ENCODE measurements at regions not wholly inside any gene's neighbourhood (a gene's known extent, or its start where the extent isn't known, plus 50 kb on each side); places are given as distances from the start of the nearest gene placed in this dataset.
A peak's percentile ranks its signal among the peaks of the same experiment; 100 is the strongest.

- H3K4me3 ChIP-seq (ENCODE audit: low read depth, low read length), result no peak overlapping the region
- no peaks in the 10 kb centered on the region for H3K27me3 ChIP-seq (ENCODE audit: control insufficient read depth, insufficient read depth, low read length)
- no peak for DNase-seq (ENCODE audit: low read depth)
- TF ChIP-seq, protein P1, sequence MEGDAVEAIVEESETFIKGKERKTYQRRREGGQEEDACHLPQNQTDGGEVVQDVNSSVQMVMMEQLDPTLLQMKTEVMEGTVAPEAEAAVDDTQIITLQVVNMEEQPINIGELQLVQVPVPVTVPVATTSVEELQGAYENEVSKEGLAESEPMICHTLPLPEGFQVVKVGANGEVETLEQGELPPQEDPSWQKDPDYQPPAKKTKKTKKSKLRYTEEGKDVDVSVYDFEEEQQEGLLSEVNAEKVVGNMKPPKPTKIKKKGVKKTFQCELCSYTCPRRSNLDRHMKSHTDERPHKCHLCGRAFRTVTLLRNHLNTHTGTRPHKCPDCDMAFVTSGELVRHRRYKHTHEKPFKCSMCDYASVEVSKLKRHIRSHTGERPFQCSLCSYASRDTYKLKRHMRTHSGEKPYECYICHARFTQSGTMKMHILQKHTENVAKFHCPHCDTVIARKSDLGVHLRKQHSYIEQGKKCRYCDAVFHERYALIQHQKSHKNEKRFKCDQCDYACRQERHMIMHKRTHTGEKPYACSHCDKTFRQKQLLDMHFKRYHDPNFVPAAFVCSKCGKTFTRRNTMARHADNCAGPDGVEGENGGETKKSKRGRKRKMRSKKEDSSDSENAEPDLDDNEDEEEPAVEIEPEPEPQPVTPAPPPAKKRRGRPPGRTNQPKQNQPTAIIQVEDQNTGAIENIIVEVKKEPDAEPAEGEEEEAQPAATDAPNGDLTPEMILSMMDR (IDR thresholded peaks at IDR 0.05; ENCODE audit: insufficient read depth, low read length, severe bottlenecking), result no peak
- H3K36me3 ChIP-seq (ENCODE audit: control insufficient read depth, insufficient read depth, low read length), result no peaks in the 10 kb centered on the region
- FAIRE-seq, result no peak
Measured at GRCh38 chr12:20189767-20190166, 178.6 kb upstream of the PDE3A start.

GRCh38 chr12:20194171-20194570 is 174.2 kb upstream of the PDE3A start:
- H3K36me3 ChIP-seq (ENCODE audit: control insufficient read depth, insufficient read depth, low read length), result no peaks in the 10 kb centered on the region
- no peak for FAIRE-seq
- peak; percentile 5 for DNase-seq (ENCODE audit: low read depth)
- H3K27me3 ChIP-seq (ENCODE audit: control insufficient read depth, insufficient read depth, low read length), result no peaks in the 10 kb centered on the region
- TF ChIP-seq, protein P1 (IDR thresholded peaks at IDR 0.05; ENCODE audit: insufficient read depth, low read length, severe bottlenecking), result no peak
- no peak overlapping the region for H3K4me3 ChIP-seq (ENCODE audit: low read depth, low read length)

DNA sequence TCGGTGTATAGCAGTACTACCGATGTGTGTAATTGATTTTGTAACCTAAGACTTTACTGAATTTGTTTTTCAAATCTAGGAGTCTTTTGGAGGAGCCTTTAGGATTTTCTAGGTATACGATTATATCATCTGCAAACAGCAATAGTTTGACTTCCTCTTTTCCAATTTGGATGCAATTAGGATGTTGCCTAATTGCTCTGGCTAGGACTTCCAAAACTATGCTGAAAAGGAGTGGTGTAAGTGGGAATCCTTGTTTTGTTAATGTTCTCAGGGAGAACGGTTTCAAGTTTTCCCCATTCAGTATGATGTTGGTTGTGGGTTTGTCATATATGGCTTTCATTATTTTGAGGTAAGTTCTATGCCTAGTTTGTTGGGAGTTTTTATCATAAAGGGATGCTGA is 171.6 kb upstream of the PDE3A start:
- Histone ChIP-seq H3K36me3 (ENCODE audit: control insufficient read depth, insufficient read depth, low read length) (no peaks in the 10 kb centered on the region), H3K4me3 (ENCODE audit: low read depth, low read length) (no peak overlapping the region), H3K27me3 (ENCODE audit: control insufficient read depth, insufficient read depth, low read length) (no peaks in the 10 kb centered on the region)
- DNase-seq (ENCODE audit: low read depth), result no peak
- no peak for FAIRE-seq
- TF ChIP-seq, protein P1 (IDR thresholded peaks at IDR 0.05; ENCODE audit: insufficient read depth, low read length, severe bottlenecking), result no peak

GRCh38 chr12:20197411-20197810 is 170.9 kb upstream of the PDE3A start:
- Histone ChIP-seq H3K4me3 (ENCODE audit: low read depth, low read length) (no peak overlapping the region), H3K27me3 (ENCODE audit: control insufficient read depth, insufficient read depth, low read length) (no peaks in the 10 kb centered on the region), H3K36me3 (ENCODE audit: control insufficient read depth, insufficient read depth, low read length) (no peaks in the 10 kb centered on the region)
- no peak for FAIRE-seq
- DNase-seq (ENCODE audit: low read depth), result no peak
- TF ChIP-seq, protein P1 (IDR thresholded peaks at IDR 0.05; ENCODE audit: insufficient read depth, low read length, severe bottlenecking), result no peak

DNA sequence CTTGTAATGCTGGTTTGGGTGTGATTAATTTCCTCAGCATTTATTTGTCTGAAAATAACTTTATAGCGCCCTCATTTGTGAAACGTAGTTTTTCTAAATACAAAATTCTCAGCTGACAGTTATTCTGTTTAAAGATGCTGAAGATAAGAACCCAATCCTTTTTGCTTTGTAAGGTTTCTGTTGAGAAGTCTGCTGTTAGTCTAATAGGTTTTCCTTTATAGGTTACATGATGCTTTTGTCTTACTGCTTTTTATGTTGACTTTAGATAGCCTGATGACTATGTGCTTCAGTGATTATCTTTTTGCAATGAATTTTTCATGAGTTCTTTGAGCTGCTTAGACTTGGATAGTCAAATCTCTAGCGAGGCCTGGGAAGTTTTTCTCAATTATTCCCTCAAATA is 168.6 kb upstream of the PDE3A start:
- no peak for DNase-seq (ENCODE audit: low read depth)
- FAIRE-seq, result no peak
- TF ChIP-seq, protein P1 (IDR thresholded peaks at IDR 0.05; ENCODE audit: insufficient read depth, low read length, severe bottlenecking), result no peak
- H3K4me3 ChIP-seq (ENCODE audit: low read depth, low read length), result no peak overlapping the region
- no peaks in the 10 kb centered on the region for H3K27me3 ChIP-seq (ENCODE audit: control insufficient read depth, insufficient read depth, low read length)
- no peaks in the 10 kb centered on the region for H3K36me3 ChIP-seq (ENCODE audit: control insufficient read depth, insufficient read depth, low read length)

GRCh38 chr12:20201733-20202132 is 166.6 kb upstream of the PDE3A start:
- DNase-seq (ENCODE audit: low read depth) (no peak), FAIRE-seq (no peak)
- Histone ChIP-seq H3K27me3 (ENCODE audit: control insufficient read depth, insufficient read depth, low read length) (no peaks in the 10 kb centered on the region), H3K4me3 (ENCODE audit: low read depth, low read length) (no peak overlapping the region), H3K36me3 (ENCODE audit: control insufficient read depth, insufficient read depth, low read length) (no peaks in the 10 kb centered on the region)
- TF ChIP-seq, protein P1 (IDR thresholded peaks at IDR 0.05; ENCODE audit: insufficient read depth, low read length, severe bottlenecking), result no peak

Measured in bronchial epithelial cell (primary cell).